Chondrocyte (in vitro differentiated cells): ENCODE measurements at regions not wholly inside any gene's neighbourhood (a gene's known extent, or its start where the extent isn't known, plus 50 kb on each side); places are given as distances from the start of the nearest gene placed in this dataset.

ENCODE experiments used
- DNase-seq: peaks from one replicate; pipeline ENCODE4 v3.0.0; 2021; ENCODE audit warnings: mixed read lengths, low spot score
- H3K27ac Mint-ChIP-seq: one replicate; pipeline ENCODE4 v1.8.0; 2021; ENCODE audit warnings: mild to moderate bottlenecking, moderate library complexity, mixed read lengths; ENCODE audit not compliant: unreplicated experiment
- H3K27me3 Mint-ChIP-seq: 2 replicates; pipeline ENCODE4 v1.8.0; 2021; ENCODE audit warnings: low read depth, mixed read lengths
- H3K36me3 Mint-ChIP-seq: 2 replicates; pipeline ENCODE4 v1.8.0; 2021; ENCODE audit warnings: low read depth, mixed read lengths
- H3K4me1 Mint-ChIP-seq: 2 replicates; pipeline ENCODE4 v1.8.0; 2021; ENCODE audit warnings: low read depth, mild to moderate bottlenecking, mixed read lengths
- H3K4me3 Mint-ChIP-seq: one replicate; pipeline ENCODE4 v1.8.0; 2021; ENCODE audit warnings: mild to moderate bottlenecking, moderate library complexity, mixed read lengths; ENCODE audit not compliant: unreplicated experiment
- H3K9me3 Mint-ChIP-seq: 2 replicates; pipeline ENCODE4 v1.8.0; 2021; ENCODE audit warnings: low read depth, mixed read lengths
- TF ChIP-seq, protein P1 (sequence below): fragments of 200-600 bp; sonication (generic); IDR thresholded peaks from 2 replicates; pipeline ENCODE4 v1.5.0; 2021; ENCODE audit warnings: antibody characterized with exemption, mild to moderate bottlenecking, moderate library complexity

DNA sequence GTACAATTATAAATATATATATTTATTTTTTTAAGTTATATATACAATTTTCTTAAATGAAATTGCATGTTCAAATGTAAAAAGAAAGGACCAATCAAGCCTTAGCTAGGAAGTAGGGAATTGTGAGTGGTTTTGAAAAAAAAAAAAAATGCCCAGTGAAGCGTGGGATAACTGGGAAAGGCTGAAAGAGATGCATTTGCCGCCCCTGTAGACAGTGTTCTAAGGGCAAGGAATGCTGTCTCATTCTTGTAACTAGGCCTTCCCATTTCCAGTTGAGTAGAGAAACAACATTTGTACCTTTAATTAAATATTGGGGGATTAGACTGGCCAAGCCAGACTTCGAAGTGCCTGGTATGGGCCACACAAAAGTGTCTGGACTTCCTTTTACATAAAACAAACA lies 430.1 kb upstream of the SLC35B3 start:
- no peak overlapping the region for H3K27ac Mint-ChIP-seq
- peaks cover 2% of the 10 kb centered on the region for H3K27me3 Mint-ChIP-seq
- no peak for DNase-seq
- no peaks in the 10 kb centered on the region for H3K36me3 Mint-ChIP-seq
- no peak overlapping the region for H3K4me3 Mint-ChIP-seq
- H3K4me1 Mint-ChIP-seq = peaks cover 1% of the 10 kb centered on the region
- TF ChIP-seq, protein P1, sequence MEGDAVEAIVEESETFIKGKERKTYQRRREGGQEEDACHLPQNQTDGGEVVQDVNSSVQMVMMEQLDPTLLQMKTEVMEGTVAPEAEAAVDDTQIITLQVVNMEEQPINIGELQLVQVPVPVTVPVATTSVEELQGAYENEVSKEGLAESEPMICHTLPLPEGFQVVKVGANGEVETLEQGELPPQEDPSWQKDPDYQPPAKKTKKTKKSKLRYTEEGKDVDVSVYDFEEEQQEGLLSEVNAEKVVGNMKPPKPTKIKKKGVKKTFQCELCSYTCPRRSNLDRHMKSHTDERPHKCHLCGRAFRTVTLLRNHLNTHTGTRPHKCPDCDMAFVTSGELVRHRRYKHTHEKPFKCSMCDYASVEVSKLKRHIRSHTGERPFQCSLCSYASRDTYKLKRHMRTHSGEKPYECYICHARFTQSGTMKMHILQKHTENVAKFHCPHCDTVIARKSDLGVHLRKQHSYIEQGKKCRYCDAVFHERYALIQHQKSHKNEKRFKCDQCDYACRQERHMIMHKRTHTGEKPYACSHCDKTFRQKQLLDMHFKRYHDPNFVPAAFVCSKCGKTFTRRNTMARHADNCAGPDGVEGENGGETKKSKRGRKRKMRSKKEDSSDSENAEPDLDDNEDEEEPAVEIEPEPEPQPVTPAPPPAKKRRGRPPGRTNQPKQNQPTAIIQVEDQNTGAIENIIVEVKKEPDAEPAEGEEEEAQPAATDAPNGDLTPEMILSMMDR = no peak
- no peaks in the 10 kb centered on the region for H3K9me3 Mint-ChIP-seq

DNA sequence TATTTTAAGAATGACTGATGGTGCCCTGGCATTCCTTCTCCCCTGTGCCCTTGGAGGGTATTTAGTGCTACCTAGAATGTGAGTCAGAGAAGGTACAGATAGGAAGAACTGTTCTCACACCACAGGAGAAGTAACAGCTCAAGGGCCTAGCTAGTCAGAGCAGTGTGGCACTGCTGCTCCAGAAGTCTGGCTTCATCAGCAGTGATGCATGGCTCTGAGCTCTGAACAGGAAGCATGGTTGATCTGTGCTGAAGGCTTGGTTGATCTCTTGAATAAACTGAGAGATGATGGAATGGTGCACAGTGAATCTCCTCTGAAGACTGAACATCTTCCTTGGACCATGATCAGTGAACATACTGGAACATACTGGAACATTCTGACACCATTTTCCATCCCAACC lies 425.3 kb upstream of the SLC35B3 start:
- no peak for DNase-seq
- Mint-ChIP-seq H3K4me3 (no peak overlapping the region), H3K27ac (no peak overlapping the region), H3K36me3 (no peaks in the 10 kb centered on the region), H3K4me1 (peaks cover 18% of the 10 kb centered on the region), H3K27me3 (no peaks in the 10 kb centered on the region), H3K9me3 (no peaks in the 10 kb centered on the region)
- TF ChIP-seq, protein P1 = no peak

DNA sequence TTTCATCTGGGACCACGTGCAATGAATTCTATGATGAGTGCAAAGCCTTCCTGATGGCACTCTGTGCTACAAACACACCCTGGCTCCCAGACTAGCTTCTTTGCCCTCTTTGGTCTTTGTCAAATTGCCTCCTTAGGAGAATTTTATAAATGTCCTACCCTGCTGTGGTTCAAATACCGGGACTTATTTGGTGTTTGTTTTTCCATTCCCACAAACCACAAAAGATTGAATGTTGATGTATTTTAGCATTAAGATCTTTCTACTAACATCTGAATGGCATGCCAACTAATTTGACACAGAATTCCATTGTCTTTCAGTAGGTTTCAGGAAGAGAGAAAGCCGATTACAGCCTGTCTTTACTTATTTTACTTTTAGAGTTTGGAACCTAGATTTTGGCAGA lies 424.2 kb upstream of the SLC35B3 start:
- Mint-ChIP-seq H3K27me3 (no peaks in the 10 kb centered on the region), H3K4me3 (no peak overlapping the region), H3K36me3 (no peaks in the 10 kb centered on the region), H3K4me1 (peaks cover 18% of the 10 kb centered on the region), H3K27ac (peak overlapping the region; percentile 39), H3K9me3 (no peaks in the 10 kb centered on the region)
- TF ChIP-seq, protein P1 = no peak
- DNase-seq = no peak

DNA sequence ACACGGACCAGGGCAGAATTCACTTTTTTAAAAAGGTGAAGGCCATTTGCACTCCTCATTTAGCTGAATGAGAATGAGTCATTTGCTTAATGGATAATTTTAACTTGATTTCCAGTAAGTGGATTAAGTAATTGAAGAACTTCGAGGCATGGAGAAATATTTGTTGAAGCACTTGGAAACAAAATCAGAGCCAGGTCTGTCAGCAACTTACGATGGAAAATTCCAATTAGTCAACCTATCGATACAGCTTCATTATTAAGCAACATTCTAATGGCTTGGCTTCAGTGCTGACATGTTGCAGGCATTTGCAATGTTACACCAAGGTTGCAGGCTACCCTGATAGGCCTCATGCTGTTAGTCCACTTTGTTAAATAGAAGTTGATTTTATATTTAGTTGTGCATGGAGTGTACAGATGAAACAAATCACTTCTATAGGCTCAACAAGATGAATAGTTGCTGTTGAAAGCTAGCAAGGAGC lies 423.5 kb upstream of the SLC35B3 start:
- TF ChIP-seq, protein P1 = no peak
- no peak for DNase-seq
- Mint-ChIP-seq H3K9me3 (no peaks in the 10 kb centered on the region), H3K4me1 (peaks cover 18% of the 10 kb centered on the region), H3K27me3 (no peaks in the 10 kb centered on the region), H3K27ac (no peak overlapping the region), H3K36me3 (no peaks in the 10 kb centered on the region), H3K4me3 (no peak overlapping the region)

DNA sequence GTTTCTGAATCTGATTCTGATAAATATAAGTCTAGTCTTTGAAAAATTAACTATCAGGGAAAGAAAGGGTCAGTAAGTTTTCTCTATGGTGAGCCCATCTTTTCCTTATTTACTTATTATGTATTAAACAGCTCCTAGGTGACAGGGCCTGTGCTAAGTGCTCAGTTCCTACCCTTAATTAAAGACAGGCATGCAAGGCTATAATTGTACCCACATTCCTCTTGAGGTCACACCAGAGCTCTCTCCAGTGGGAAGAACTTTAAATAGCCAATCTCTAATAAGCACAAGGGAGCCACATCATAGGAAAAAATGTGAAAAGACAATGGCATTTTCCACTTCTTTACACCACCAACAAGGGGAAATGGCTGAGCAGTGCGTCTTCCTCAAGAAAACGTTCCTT lies 421.8 kb upstream of the SLC35B3 start:
- H3K9me3 Mint-ChIP-seq = no peaks in the 10 kb centered on the region
- no peak overlapping the region for H3K27ac Mint-ChIP-seq
- TF ChIP-seq, protein P1 = no peak
- H3K4me3 Mint-ChIP-seq = no peak overlapping the region
- no peaks in the 10 kb centered on the region for H3K36me3 Mint-ChIP-seq
- DNase-seq = no peak
- no peaks in the 10 kb centered on the region for H3K27me3 Mint-ChIP-seq
- H3K4me1 Mint-ChIP-seq = peaks cover 18% of the 10 kb centered on the region
